ENCODE measurements at regions not wholly inside any gene's neighbourhood (a gene's known extent, or its start where the extent isn't known, plus 50 kb on each side); places are given as distances from the start of the nearest gene placed in this dataset.
"Not testable (repeated sequence)": the region's sequence is repeated elsewhere in the genome, so short reads cannot be mapped to it uniquely, and the experiment has no call there.

- DNase-seq = no peak
These were observed 440.4 kb upstream of the NRP1 start for GRCh38 chr10:33774857-33775256.

GRCh38 chr10:33773886-33774480 lies 439.5 kb upstream of the NRP1 start:
- no peak for DNase-seq

- no peak for DNase-seq
These were observed 438.7 kb upstream of the NRP1 start for GRCh38 chr10:33773253-33773573.

GRCh38 chr10:33772370-33773252 lies 438.1 kb upstream of the NRP1 start:
- DNase-seq = no peak

GRCh38 chr10:33771856-33772255 lies 437.4 kb upstream of the NRP1 start:
- not testable (repeated sequence) for DNase-seq

- DNase-seq = no peak
These were observed 430.3 kb upstream of the NRP1 start for GRCh38 chr10:33764694-33765185.

GRCh38 chr10:33760056-33760943 lies 425.8 kb upstream of the NRP1 start:
- DNase-seq = no peak

GRCh38 chr10:33759191-33759590 lies 424.7 kb upstream of the NRP1 start:
- DNase-seq = no peak

- DNase-seq = no peak
These were observed 423.8 kb upstream of the NRP1 start for GRCh38 chr10:33758299-33758698.

- no peak for DNase-seq
These were observed 419.6 kb upstream of the NRP1 start for GRCh38 chr10:33754052-33754451.

- no peak for DNase-seq
These were observed 418.9 kb upstream of the NRP1 start for GRCh38 chr10:33753389-33753788.

- no peak for DNase-seq
These were observed 415.3 kb upstream of the NRP1 start for GRCh38 chr10:33749790-33750189.

GRCh38 chr10:33749067-33749735 lies 414.7 kb upstream of the NRP1 start:
- no peak for DNase-seq

GRCh38 chr10:33746836-33747268 lies 412.4 kb upstream of the NRP1 start:
- no peak for DNase-seq

GRCh38 chr10:33746186-33746585 lies 411.7 kb upstream of the NRP1 start:
- no peak for DNase-seq

- DNase-seq = no peak
These were observed 409.0 kb upstream of the NRP1 start for GRCh38 chr10:33743429-33743857.

- DNase-seq = no peak
These were observed 404.6 kb upstream of the NRP1 start for GRCh38 chr10:33739031-33739430.

- DNase-seq = no peak
These were observed 401.0 kb upstream of the NRP1 start for GRCh38 chr10:33735464-33735923.

- no peak for DNase-seq
These were observed 400.1 kb upstream of the NRP1 start for GRCh38 chr10:33734393-33735155.

GRCh38 chr10:33733058-33733457 lies 398.6 kb upstream of the NRP1 start:
- no peak for DNase-seq

- DNase-seq = no peak
These were observed 397.8 kb upstream of the NRP1 start for GRCh38 chr10:33732161-33732680.

- DNase-seq = no peak
These were observed 396.9 kb upstream of the NRP1 start for GRCh38 chr10:33731322-33731721.

Data from activated CD4-positive, alpha-beta T cell treated with anti-CD3 and anti-CD28 coated beads, Interleukin-10, Interleukin-2, amounts not matched to agents 100 ng/mL and 50 ng/mL, durations not matched to agents 16 hours and 8 hours (primary cell).